ENCODE measurements at regions not wholly inside any gene's neighbourhood (a gene's known extent, or its start where the extent isn't known, plus 50 kb on each side); places are given as distances from the start of the nearest gene placed in this dataset.

GRCh38 chr17:72441909-72442308, 321.1 kb downstream of the SOX9 start:
- no CpG with 5 or more reads among the region's 4 CpGs for WGBS (ENCODE audit: insufficient coverage, insufficient read length)

GRCh38 chr17:72444517-72445054, 323.8 kb downstream of the SOX9 start:
- Histone ChIP-seq H3K36me3 (ENCODE audit: control insufficient read depth, insufficient read depth, low read length) (no peaks in the 10 kb centered on the region), H3K4me3 (ENCODE audit: low read length) (no peak overlapping the region), H3K27ac (ENCODE audit: low read length) (no peak overlapping the region), H3K4me1 (ENCODE audit: control insufficient read depth, insufficient read depth, low read length) (no peaks in the 10 kb centered on the region), H3K9me3 (ENCODE audit: control insufficient read depth, insufficient read depth, low read length) (no peaks in the 10 kb centered on the region), H3K27me3 (ENCODE audit: control insufficient read depth, insufficient read depth, low read length) (no peaks in the 10 kb centered on the region)
- no peak for DNase-seq (ENCODE audit: low read depth, low spot score)
- no CpG with 5 or more reads among the region's 9 CpGs for WGBS (ENCODE audit: insufficient coverage, insufficient read length)

More at GRCh38 chr17:72441909-72442308, 321.1 kb downstream of the SOX9 start:
- Histone ChIP-seq H3K4me3 (ENCODE audit: low read length) (no peak overlapping the region), H3K4me1 (ENCODE audit: control insufficient read depth, insufficient read depth, low read length) (no peaks in the 10 kb centered on the region), H3K36me3 (ENCODE audit: control insufficient read depth, insufficient read depth, low read length) (no peaks in the 10 kb centered on the region), H3K27me3 (ENCODE audit: control insufficient read depth, insufficient read depth, low read length) (no peaks in the 10 kb centered on the region), H3K9me3 (ENCODE audit: control insufficient read depth, insufficient read depth, low read length) (no peaks in the 10 kb centered on the region), H3K27ac (ENCODE audit: low read length) (no peak overlapping the region)
- DNase-seq (ENCODE audit: low read depth, low spot score), result no peak

GRCh38 chr17:72445055-72445991, 324.5 kb downstream of the SOX9 start:
- no peak overlapping the region for H3K27ac ChIP-seq (ENCODE audit: low read length)
- no peaks in the 10 kb centered on the region for H3K4me1 ChIP-seq (ENCODE audit: control insufficient read depth, insufficient read depth, low read length)
- WGBS (ENCODE audit: insufficient coverage, insufficient read length), result no CpG with 5 or more reads among the region's 26 CpGs

GRCh38 chr17:72446118-72446517, 325.3 kb downstream of the SOX9 start:
- Histone ChIP-seq H3K9me3 (ENCODE audit: control insufficient read depth, insufficient read depth, low read length) (no peaks in the 10 kb centered on the region), H3K4me1 (ENCODE audit: control insufficient read depth, insufficient read depth, low read length) (no peaks in the 10 kb centered on the region), H3K36me3 (ENCODE audit: control insufficient read depth, insufficient read depth, low read length) (no peaks in the 10 kb centered on the region), H3K27ac (ENCODE audit: low read length) (no peak overlapping the region), H3K4me3 (ENCODE audit: low read length) (no peak overlapping the region), H3K27me3 (ENCODE audit: control insufficient read depth, insufficient read depth, low read length) (no peaks in the 10 kb centered on the region)
- WGBS (ENCODE audit: insufficient coverage, insufficient read length), result no CpG with 5 or more reads among the region's 6 CpGs
- no peak for DNase-seq (ENCODE audit: low read depth, low spot score)

More at GRCh38 chr17:72445055-72445991, 324.5 kb downstream of the SOX9 start:
- no peak for DNase-seq (ENCODE audit: low read depth, low spot score)
- Histone ChIP-seq H3K27me3 (ENCODE audit: control insufficient read depth, insufficient read depth, low read length) (no peaks in the 10 kb centered on the region), H3K36me3 (ENCODE audit: control insufficient read depth, insufficient read depth, low read length) (no peaks in the 10 kb centered on the region), H3K9me3 (ENCODE audit: control insufficient read depth, insufficient read depth, low read length) (no peaks in the 10 kb centered on the region), H3K4me3 (ENCODE audit: low read length) (no peak overlapping the region)

- H3K4me1 ChIP-seq (ENCODE audit: control insufficient read depth, insufficient read depth, low read length), result no peaks in the 10 kb centered on the region
- H3K4me3 ChIP-seq (ENCODE audit: low read length), result no peak overlapping the region
- no CpG with 5 or more reads among the region's 17 CpGs for WGBS (ENCODE audit: insufficient coverage, insufficient read length)
Observed at GRCh38 chr17:72446525-72447250, 325.9 kb downstream of the SOX9 start.

GRCh38 chr17:72447251-72447640, 326.4 kb downstream of the SOX9 start:
- no CpG with 5 or more reads among the region's 3 CpGs for WGBS (ENCODE audit: insufficient coverage, insufficient read length)

More at GRCh38 chr17:72446525-72447250, 325.9 kb downstream of the SOX9 start:
- Histone ChIP-seq H3K27me3 (ENCODE audit: control insufficient read depth, insufficient read depth, low read length) (no peaks in the 10 kb centered on the region), H3K27ac (ENCODE audit: low read length) (no peak overlapping the region), H3K9me3 (ENCODE audit: control insufficient read depth, insufficient read depth, low read length) (no peaks in the 10 kb centered on the region), H3K36me3 (ENCODE audit: control insufficient read depth, insufficient read depth, low read length) (no peaks in the 10 kb centered on the region)
- DNase-seq (ENCODE audit: low read depth, low spot score), result no peak

GRCh38 chr17:72448019-72448418, 327.2 kb downstream of the SOX9 start:
- no peaks in the 10 kb centered on the region for H3K36me3 ChIP-seq (ENCODE audit: control insufficient read depth, insufficient read depth, low read length)
- no peaks in the 10 kb centered on the region for H3K4me1 ChIP-seq (ENCODE audit: control insufficient read depth, insufficient read depth, low read length)
- no peak overlapping the region for H3K4me3 ChIP-seq (ENCODE audit: low read length)
- no CpG with 5 or more reads among the region's 2 CpGs for WGBS (ENCODE audit: insufficient coverage, insufficient read length)
- no peaks in the 10 kb centered on the region for H3K9me3 ChIP-seq (ENCODE audit: control insufficient read depth, insufficient read depth, low read length)
- no peaks in the 10 kb centered on the region for H3K27me3 ChIP-seq (ENCODE audit: control insufficient read depth, insufficient read depth, low read length)
- DNase-seq (ENCODE audit: low read depth, low spot score), result no peak
- H3K27ac ChIP-seq (ENCODE audit: low read length), result no peak overlapping the region

More at GRCh38 chr17:72447251-72447640, 326.4 kb downstream of the SOX9 start:
- no peak overlapping the region for H3K4me3 ChIP-seq (ENCODE audit: low read length)
- no peaks in the 10 kb centered on the region for H3K9me3 ChIP-seq (ENCODE audit: control insufficient read depth, insufficient read depth, low read length)
- no peaks in the 10 kb centered on the region for H3K27me3 ChIP-seq (ENCODE audit: control insufficient read depth, insufficient read depth, low read length)
- no peaks in the 10 kb centered on the region for H3K4me1 ChIP-seq (ENCODE audit: control insufficient read depth, insufficient read depth, low read length)
- no peak for DNase-seq (ENCODE audit: low read depth, low spot score)
- H3K27ac ChIP-seq (ENCODE audit: low read length), result no peak overlapping the region
- H3K36me3 ChIP-seq (ENCODE audit: control insufficient read depth, insufficient read depth, low read length), result no peaks in the 10 kb centered on the region

GRCh38 chr17:72452286-72453173, 331.7 kb downstream of the SOX9 start:
- Histone ChIP-seq H3K27me3 (ENCODE audit: control insufficient read depth, insufficient read depth, low read length) (no peaks in the 10 kb centered on the region), H3K9me3 (ENCODE audit: control insufficient read depth, insufficient read depth, low read length) (no peaks in the 10 kb centered on the region), H3K36me3 (ENCODE audit: control insufficient read depth, insufficient read depth, low read length) (no peaks in the 10 kb centered on the region), H3K4me3 (ENCODE audit: low read length) (no peak overlapping the region), H3K4me1 (ENCODE audit: control insufficient read depth, insufficient read depth, low read length) (no peaks in the 10 kb centered on the region), H3K27ac (ENCODE audit: low read length) (no peak overlapping the region)
- no peak for DNase-seq (ENCODE audit: low read depth, low spot score)
- WGBS (ENCODE audit: insufficient coverage, insufficient read length), result no CpG with 5 or more reads among the region's 5 CpGs

GRCh38 chr17:72454342-72454741, 333.5 kb downstream of the SOX9 start:
- Histone ChIP-seq H3K4me3 (ENCODE audit: low read length) (no peak overlapping the region), H3K36me3 (ENCODE audit: control insufficient read depth, insufficient read depth, low read length) (no peaks in the 10 kb centered on the region), H3K9me3 (ENCODE audit: control insufficient read depth, insufficient read depth, low read length) (no peaks in the 10 kb centered on the region), H3K27ac (ENCODE audit: low read length) (no peak overlapping the region), H3K4me1 (ENCODE audit: control insufficient read depth, insufficient read depth, low read length) (no peaks in the 10 kb centered on the region), H3K27me3 (ENCODE audit: control insufficient read depth, insufficient read depth, low read length) (no peaks in the 10 kb centered on the region)
- WGBS (ENCODE audit: insufficient coverage, insufficient read length), result no CpG with 5 or more reads among the region's 4 CpGs
- DNase-seq (ENCODE audit: low read depth, low spot score), result no peak

GRCh38 chr17:72455562-72455961, 334.7 kb downstream of the SOX9 start:
- Histone ChIP-seq H3K27ac (ENCODE audit: low read length) (no peak overlapping the region), H3K27me3 (ENCODE audit: control insufficient read depth, insufficient read depth, low read length) (no peaks in the 10 kb centered on the region), H3K4me3 (ENCODE audit: low read length) (no peak overlapping the region), H3K36me3 (ENCODE audit: control insufficient read depth, insufficient read depth, low read length) (no peaks in the 10 kb centered on the region), H3K9me3 (ENCODE audit: control insufficient read depth, insufficient read depth, low read length) (no peaks in the 10 kb centered on the region), H3K4me1 (ENCODE audit: control insufficient read depth, insufficient read depth, low read length) (no peaks in the 10 kb centered on the region)
- no peak for DNase-seq (ENCODE audit: low read depth, low spot score)
- WGBS (ENCODE audit: insufficient coverage, insufficient read length), result no CpG with 5 or more reads among the region's 8 CpGs

Measured in iPS DF 6.9 (cell line).